Activated naive CD4-positive, alpha-beta T cell treated with anti-CD3 and anti-CD28 coated beads, Interleukin-2, amount 50 U/mL, for 24 hours (primary cell): ENCODE measurements at regions not wholly inside any gene's neighbourhood (a gene's known extent, or its start where the extent isn't known, plus 50 kb on each side); places are given as distances from the start of the nearest gene placed in this dataset.

Experiments
- H3K27ac Mint-ChIP-seq: one replicate; pipeline ENCODE4 v1.8.0; 2021; ENCODE audit warnings: mild to moderate bottlenecking, mixed read lengths
- H3K27me3 Mint-ChIP-seq: one replicate; pipeline ENCODE4 v1.8.0; 2021; ENCODE audit warnings: mixed read lengths
- H3K36me3 Mint-ChIP-seq: one replicate; pipeline ENCODE4 v1.8.0; 2021; ENCODE audit warnings: mixed read lengths
- H3K4me1 Mint-ChIP-seq: one replicate; pipeline ENCODE4 v1.8.0; 2021; ENCODE audit warnings: mixed read lengths
- H3K4me3 Mint-ChIP-seq: one replicate; pipeline ENCODE4 v1.8.0; 2021; ENCODE audit warnings: mild to moderate bottlenecking, mixed read lengths
- H3K9me3 Mint-ChIP-seq: one replicate; pipeline ENCODE4 v1.8.0; 2021; ENCODE audit warnings: mixed read lengths

- Mint-ChIP-seq H3K9me3 (no peaks in the 10 kb centered on the region), H3K27me3 (no peaks in the 10 kb centered on the region), H3K4me1 (no peaks in the 10 kb centered on the region), H3K36me3 (no peaks in the 10 kb centered on the region), H3K27ac (no peak overlapping the region), H3K4me3 (no peak overlapping the region)
Observed at GRCh38 chr5:71874521-71874920, 155.4 kb downstream of the CARTPT start.

GRCh38 chr5:71877511-71877910 is 158.4 kb downstream of the CARTPT start:
- Mint-ChIP-seq H3K27ac (no peak overlapping the region), H3K36me3 (no peaks in the 10 kb centered on the region)

GRCh38 chr5:71880536-71880935 is 161.5 kb downstream of the CARTPT start:
- H3K9me3 Mint-ChIP-seq: no peaks in the 10 kb centered on the region
- no peak overlapping the region for H3K27ac Mint-ChIP-seq
- H3K4me1 Mint-ChIP-seq: no peaks in the 10 kb centered on the region
- H3K27me3 Mint-ChIP-seq: no peaks in the 10 kb centered on the region
- no peak overlapping the region for H3K4me3 Mint-ChIP-seq
- H3K36me3 Mint-ChIP-seq: no peaks in the 10 kb centered on the region

More at GRCh38 chr5:71877511-71877910, 158.4 kb downstream of the CARTPT start:
- no peak overlapping the region for H3K4me3 Mint-ChIP-seq
- no peaks in the 10 kb centered on the region for H3K9me3 Mint-ChIP-seq
- no peaks in the 10 kb centered on the region for H3K4me1 Mint-ChIP-seq
- H3K27me3 Mint-ChIP-seq: no peaks in the 10 kb centered on the region

GRCh38 chr5:71882826-71883741 is 164.0 kb downstream of the CARTPT start:
- Mint-ChIP-seq H3K36me3 (no peaks in the 10 kb centered on the region), H3K27ac (no peak overlapping the region), H3K27me3 (no peaks in the 10 kb centered on the region), H3K9me3 (peaks cover 2% of the 10 kb centered on the region), H3K4me3 (no peak overlapping the region), H3K4me1 (peaks cover under 1% of the 10 kb centered on the region)

- no peak overlapping the region for H3K27ac Mint-ChIP-seq
- H3K27me3 Mint-ChIP-seq: no peaks in the 10 kb centered on the region
- H3K36me3 Mint-ChIP-seq: no peaks in the 10 kb centered on the region
- H3K4me1 Mint-ChIP-seq: peaks cover 4% of the 10 kb centered on the region
- peaks cover 5% of the 10 kb centered on the region for H3K9me3 Mint-ChIP-seq
- no peak overlapping the region for H3K4me3 Mint-ChIP-seq
Observed at GRCh38 chr5:71883742-71884103, 164.6 kb downstream of the CARTPT start.

- Mint-ChIP-seq H3K9me3 (peaks cover 5% of the 10 kb centered on the region), H3K27me3 (no peaks in the 10 kb centered on the region), H3K4me3 (no peak overlapping the region), H3K4me1 (peaks cover 4% of the 10 kb centered on the region), H3K27ac (no peak overlapping the region), H3K36me3 (no peaks in the 10 kb centered on the region)
Observed at GRCh38 chr5:71884926-71885325, 165.9 kb downstream of the CARTPT start.

- peaks cover 1% of the 10 kb centered on the region for H3K27me3 Mint-ChIP-seq
- no peak overlapping the region for H3K4me3 Mint-ChIP-seq
- H3K9me3 Mint-ChIP-seq: peaks cover 5% of the 10 kb centered on the region
- H3K36me3 Mint-ChIP-seq: no peaks in the 10 kb centered on the region
- H3K4me1 Mint-ChIP-seq: peaks cover 4% of the 10 kb centered on the region
- H3K27ac Mint-ChIP-seq: no peak overlapping the region
Observed at GRCh38 chr5:71886406-71886805, 167.3 kb downstream of the CARTPT start.

- peaks cover 7% of the 10 kb centered on the region for H3K27me3 Mint-ChIP-seq
- H3K4me1 Mint-ChIP-seq: peaks cover 4% of the 10 kb centered on the region
- no peaks in the 10 kb centered on the region for H3K36me3 Mint-ChIP-seq
- H3K9me3 Mint-ChIP-seq: peaks cover 5% of the 10 kb centered on the region
- H3K4me3 Mint-ChIP-seq: no peak overlapping the region
- no peak overlapping the region for H3K27ac Mint-ChIP-seq
Observed at GRCh38 chr5:71887680-71888079, 168.6 kb downstream of the CARTPT start.

GRCh38 chr5:71891406-71891805 is 172.3 kb downstream of the CARTPT start:
- no peak overlapping the region for H3K4me3 Mint-ChIP-seq
- H3K9me3 Mint-ChIP-seq: peaks cover 5% of the 10 kb centered on the region
- H3K36me3 Mint-ChIP-seq: no peaks in the 10 kb centered on the region
- peaks cover 7% of the 10 kb centered on the region for H3K27me3 Mint-ChIP-seq
- peaks cover 4% of the 10 kb centered on the region for H3K4me1 Mint-ChIP-seq
- H3K27ac Mint-ChIP-seq: no peak overlapping the region

GRCh38 chr5:71891856-71892255 is 172.8 kb downstream of the CARTPT start:
- Mint-ChIP-seq H3K4me1 (peaks cover 4% of the 10 kb centered on the region), H3K4me3 (no peak overlapping the region), H3K36me3 (no peaks in the 10 kb centered on the region), H3K27ac (no peak overlapping the region), H3K27me3 (peaks cover 7% of the 10 kb centered on the region), H3K9me3 (peaks cover 5% of the 10 kb centered on the region)

- Mint-ChIP-seq H3K27ac (no peak overlapping the region), H3K4me3 (no peak overlapping the region), H3K27me3 (peaks cover 7% of the 10 kb centered on the region), H3K4me1 (peaks cover 4% of the 10 kb centered on the region), H3K9me3 (peaks cover 5% of the 10 kb centered on the region), H3K36me3 (no peaks in the 10 kb centered on the region)
Observed at GRCh38 chr5:71892641-71893365, 173.7 kb downstream of the CARTPT start.

GRCh38 chr5:71893451-71893850 is 174.4 kb downstream of the CARTPT start:
- Mint-ChIP-seq H3K9me3 (no peaks in the 10 kb centered on the region), H3K4me3 (no peak overlapping the region), H3K27ac (no peak overlapping the region), H3K36me3 (no peaks in the 10 kb centered on the region), H3K4me1 (no peaks in the 10 kb centered on the region), H3K27me3 (peaks cover 7% of the 10 kb centered on the region)

- H3K36me3 Mint-ChIP-seq: no peaks in the 10 kb centered on the region
- peaks cover 7% of the 10 kb centered on the region for H3K27me3 Mint-ChIP-seq
- no peaks in the 10 kb centered on the region for H3K4me1 Mint-ChIP-seq
- no peak overlapping the region for H3K27ac Mint-ChIP-seq
- H3K4me3 Mint-ChIP-seq: no peak overlapping the region
- no peaks in the 10 kb centered on the region for H3K9me3 Mint-ChIP-seq
Observed at GRCh38 chr5:71894091-71894490, 175.0 kb downstream of the CARTPT start.

GRCh38 chr5:71895546-71895945 is 176.5 kb downstream of the CARTPT start:
- Mint-ChIP-seq H3K4me1 (no peaks in the 10 kb centered on the region), H3K27me3 (peaks cover 7% of the 10 kb centered on the region), H3K4me3 (no peak overlapping the region), H3K36me3 (no peaks in the 10 kb centered on the region), H3K27ac (no peak overlapping the region), H3K9me3 (no peaks in the 10 kb centered on the region)

- H3K36me3 Mint-ChIP-seq: no peaks in the 10 kb centered on the region
- no peaks in the 10 kb centered on the region for H3K9me3 Mint-ChIP-seq
- no peak overlapping the region for H3K4me3 Mint-ChIP-seq
- H3K27ac Mint-ChIP-seq: no peak overlapping the region
- peaks cover 4% of the 10 kb centered on the region for H3K27me3 Mint-ChIP-seq
- H3K4me1 Mint-ChIP-seq: no peaks in the 10 kb centered on the region
Observed at GRCh38 chr5:71899865-71900342, 180.8 kb downstream of the CARTPT start.

GRCh38 chr5:71903808-71904207 is 184.7 kb downstream of the CARTPT start:
- Mint-ChIP-seq H3K27me3 (peaks cover 5% of the 10 kb centered on the region), H3K9me3 (no peaks in the 10 kb centered on the region), H3K4me1 (no peaks in the 10 kb centered on the region), H3K4me3 (no peak overlapping the region), H3K36me3 (no peaks in the 10 kb centered on the region), H3K27ac (no peak overlapping the region)
